D341Med (cell line): ENCODE measurements at regions not wholly inside any gene's neighbourhood (a gene's known extent, or its start where the extent isn't known, plus 50 kb on each side); places are given as distances from the start of the nearest gene placed in this dataset.

ENCODE experiments used
- DNase-seq: peaks from one replicate; pipeline ENCODE4 v3.0.0; 2012; ENCODE audit warnings: low spot score

DNA sequence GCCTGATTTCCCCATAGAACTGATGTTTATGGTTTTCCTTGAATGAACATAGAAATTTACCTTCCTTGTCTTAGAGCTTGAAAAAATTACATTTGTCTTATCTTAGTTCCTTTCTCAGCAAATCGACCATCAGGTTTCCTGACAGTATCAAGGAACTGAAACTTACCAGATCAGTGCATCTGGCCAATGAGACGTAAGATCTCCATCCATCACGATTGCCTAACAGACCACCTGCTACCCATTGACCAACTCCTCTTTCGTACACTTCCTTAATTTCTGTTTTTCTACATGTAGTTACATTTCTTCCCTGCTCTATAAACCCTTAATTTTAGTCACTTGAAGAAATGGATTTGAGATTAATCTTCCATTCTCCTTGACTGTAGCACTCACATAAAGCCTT is 57.4 kb upstream of the TMPRSS15 start:
- no peak for DNase-seq

- DNase-seq = no peak
These were observed 58.2 kb upstream of the TMPRSS15 start for GRCh38 chr21:18461743-18462142.

GRCh38 chr21:18467715-18468114 is 64.1 kb upstream of the TMPRSS15 start:
- DNase-seq = no peak

- no peak for DNase-seq
These were observed 65.2 kb upstream of the TMPRSS15 start for GRCh38 chr21:18468790-18469189.

GRCh38 chr21:18476639-18477038 is 73.1 kb upstream of the TMPRSS15 start:
- no peak for DNase-seq

DNA sequence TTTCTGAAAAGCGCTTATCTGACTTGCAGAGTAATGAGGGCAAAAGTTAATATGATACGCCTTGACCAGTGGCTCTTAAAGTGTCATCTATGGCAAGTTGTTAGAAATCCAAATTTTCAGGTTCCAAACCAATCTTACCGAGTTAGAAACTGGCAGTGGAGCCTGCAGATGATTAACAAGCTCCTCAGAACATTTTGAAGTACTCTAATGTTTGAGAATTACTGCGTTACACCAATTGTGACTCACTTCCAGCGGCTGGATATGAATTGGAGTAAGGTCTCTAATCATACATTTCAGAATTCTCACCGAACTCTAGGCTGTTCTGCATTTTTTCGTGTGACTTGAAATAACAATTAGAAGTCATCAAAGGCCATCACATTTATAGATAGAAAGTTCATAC is 73.5 kb upstream of the TMPRSS15 start:
- DNase-seq = no peak

- no peak for DNase-seq
These were observed 74.9 kb upstream of the TMPRSS15 start for GRCh38 chr21:18478513-18478912.

GRCh38 chr21:18488252-18488651 is 84.7 kb upstream of the TMPRSS15 start:
- no peak for DNase-seq

DNA sequence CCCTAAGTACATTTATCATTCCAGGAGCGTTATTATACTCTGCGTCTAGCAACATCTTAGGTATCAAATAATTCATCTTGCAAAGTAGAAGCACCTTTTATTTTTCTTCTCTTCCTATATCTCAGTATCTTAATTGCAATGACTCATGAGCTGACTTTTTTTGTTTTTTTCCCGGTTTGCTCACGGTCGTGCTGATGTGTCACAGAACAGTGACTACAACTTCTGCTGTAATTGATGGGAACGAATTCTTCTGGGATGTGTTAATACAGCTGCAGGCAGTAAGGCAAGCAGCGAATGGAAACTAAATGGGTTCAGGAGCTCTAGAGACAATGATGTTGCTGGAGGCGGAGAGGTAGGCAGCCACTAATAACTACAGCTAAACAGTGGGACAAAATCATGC is 89.8 kb upstream of the TMPRSS15 start:
- DNase-seq = no peak

DNA sequence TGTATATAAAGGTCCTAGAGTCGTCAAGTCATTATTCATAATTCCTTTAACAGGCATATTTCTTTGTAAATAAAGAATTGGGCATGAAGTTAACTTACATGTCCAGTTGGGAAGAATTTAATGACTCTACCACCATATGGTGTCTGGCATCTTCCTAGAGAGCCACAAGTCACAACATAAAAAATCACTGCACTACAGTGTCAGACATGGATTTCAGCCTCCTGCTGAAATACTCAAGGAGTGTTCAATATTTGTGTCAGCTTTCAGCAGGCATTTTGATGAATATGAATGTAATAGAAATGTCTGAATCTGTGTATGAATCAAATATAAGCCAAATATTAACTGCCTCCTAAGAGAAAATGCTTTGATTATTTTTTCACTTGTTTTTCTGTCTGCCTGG is 91.9 kb upstream of the TMPRSS15 start:
- DNase-seq = no peak

GRCh38 chr21:18498431-18498830 is 94.8 kb upstream of the TMPRSS15 start:
- DNase-seq = no peak

DNA sequence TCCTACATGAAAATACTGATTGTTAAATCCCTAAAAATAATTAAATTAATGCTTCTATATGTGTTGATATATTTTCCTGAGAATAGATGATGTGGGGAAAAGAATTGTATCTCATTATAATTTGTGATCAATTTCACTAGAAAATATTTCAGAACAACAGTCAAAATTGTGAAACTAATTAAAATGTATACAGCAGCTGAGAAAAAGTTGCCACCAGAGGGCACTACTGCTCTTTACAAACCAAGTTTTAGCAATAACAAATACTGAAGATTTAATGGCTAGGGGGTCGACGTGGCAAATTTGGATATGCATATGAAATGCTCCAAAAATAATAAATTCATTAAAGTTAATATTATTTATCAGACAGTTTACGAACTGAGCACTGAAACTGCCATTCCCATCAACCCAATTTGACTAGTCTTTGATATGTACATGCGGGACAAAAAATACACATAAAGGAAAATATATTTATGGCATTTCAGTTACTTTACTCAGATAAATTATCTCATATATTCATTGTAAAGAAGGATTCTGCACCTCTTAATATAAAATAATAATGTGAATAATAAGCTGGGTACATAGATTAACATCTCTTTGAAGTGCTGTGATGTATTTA is 96.3 kb upstream of the TMPRSS15 start:
- DNase-seq = peak; percentile 21

DNA sequence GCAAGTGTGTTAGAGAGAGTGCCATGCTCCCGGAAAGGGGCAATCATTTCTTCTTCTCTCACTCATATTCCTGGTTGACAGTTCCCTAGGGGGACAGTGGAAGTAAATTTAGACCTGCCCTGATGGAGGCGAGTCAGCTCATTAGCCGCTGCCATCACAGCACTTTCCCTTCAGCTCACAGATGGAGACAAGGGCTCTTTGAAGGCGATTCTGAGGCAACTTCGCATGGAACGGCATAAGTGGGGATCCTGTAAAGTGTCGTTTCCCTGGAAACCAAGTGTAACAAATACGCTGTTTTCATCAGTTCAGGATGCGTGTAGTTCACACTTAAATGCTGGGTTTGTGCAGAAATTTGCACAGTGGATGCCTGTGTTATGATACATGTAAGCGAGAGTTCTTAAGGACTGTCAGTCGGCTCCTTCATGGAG is 114.5 kb upstream of the TMPRSS15 start:
- no peak for DNase-seq

- DNase-seq = no peak
These were observed 117.6 kb upstream of the TMPRSS15 start for GRCh38 chr21:18521204-18521603.

- DNase-seq = no peak
These were observed 118.8 kb upstream of the TMPRSS15 start for GRCh38 chr21:18522181-18522972.

- DNase-seq = no peak
These were observed 120.7 kb upstream of the TMPRSS15 start for GRCh38 chr21:18524097-18524880.

- DNase-seq = no peak
These were observed 125.7 kb upstream of the TMPRSS15 start for GRCh38 chr21:18529254-18529653.

- no peak for DNase-seq
These were observed 138.5 kb upstream of the TMPRSS15 start for GRCh38 chr21:18542081-18542480.

- no peak for DNase-seq
These were observed 142.3 kb upstream of the TMPRSS15 start for GRCh38 chr21:18545908-18546307.

DNA sequence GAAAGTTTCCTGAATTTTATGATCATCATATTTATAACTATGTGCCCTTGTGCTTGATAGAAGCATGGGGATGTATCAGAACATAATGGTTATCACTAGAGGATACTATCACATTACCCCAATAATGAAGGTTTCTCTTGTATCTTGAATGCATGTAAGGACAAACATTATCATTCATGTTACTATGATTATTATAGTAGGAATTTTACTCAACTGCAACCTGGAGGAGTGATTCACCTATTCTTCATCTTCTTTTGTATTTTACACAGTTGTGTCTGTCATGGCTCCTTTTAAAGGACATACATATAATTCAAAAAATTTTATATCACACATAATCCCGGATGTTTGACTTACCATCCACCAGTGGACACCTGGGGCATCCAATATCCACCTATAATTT is 143.8 kb upstream of the TMPRSS15 start:
- no peak for DNase-seq

DNA sequence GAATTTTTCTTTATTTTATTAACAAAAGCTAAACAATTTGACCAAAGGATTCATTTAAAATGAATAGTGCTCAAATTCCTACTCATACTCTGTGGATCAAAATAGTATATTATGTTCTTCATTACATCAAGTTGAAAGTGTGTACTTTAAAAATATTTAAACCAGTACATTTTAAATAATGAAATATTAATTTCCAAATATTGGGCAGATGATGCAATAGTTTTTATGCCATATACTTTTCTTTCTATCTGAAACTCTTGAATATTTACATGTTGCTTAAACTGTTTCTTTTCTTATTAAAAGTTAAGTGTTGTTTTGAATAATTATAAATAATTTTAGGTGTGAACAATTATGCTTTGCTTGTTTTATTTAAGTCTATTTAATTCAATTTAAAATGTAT is 144.7 kb upstream of the TMPRSS15 start:
- no peak for DNase-seq

- no peak for DNase-seq
These were observed 145.8 kb upstream of the TMPRSS15 start for GRCh38 chr21:18549214-18549905.
